Upper lobe of left lung (tissue), 4 donors: ENCODE measurements at regions not wholly inside any gene's neighbourhood (a gene's known extent, or its start where the extent isn't known, plus 50 kb on each side); places are given as distances from the start of the nearest gene placed in this dataset.

ENCODE experiments used
- EP300 ChIP-seq, 4 donors: sonication (generic); formaldehyde crosslinking; IDR thresholded peaks; one replicate each; pipeline ENCODE4 v1.5.1; 2017; ENCODE audit warnings: antibody characterized with exemption in 4 of 4, control low read depth in 2 of 4
- POLR2A ChIP-seq, 4 donors: fragments of 450-650 bp; IDR thresholded peaks; one replicate each; pipeline ENCODE4 v1.5.1; 2016 to 2017; ENCODE audit warnings: antibody characterized with exemption in 4 of 4, mild to moderate bottlenecking in 2 of 4
- POLR2AphosphoS5 ChIP-seq, 2 donors: sonication (generic); formaldehyde crosslinking; IDR thresholded peaks; one replicate each; pipeline ENCODE4 v1.5.1; 2017; ENCODE audit warnings: antibody characterized with exemption in 2 of 2
- TF ChIP-seq, protein P1 (sequence below), 6 experiments: fragments of 450-650 bp in 4 of 6; fragments of 200-600 bp in 2 of 6; sonication (generic) in 2 of 6; IDR thresholded peaks; one replicate each; pipeline ENCODE4 v1.5.1; 2016 to 2019; ENCODE audit warnings: antibody characterized with exemption in 6 of 6

DNA sequence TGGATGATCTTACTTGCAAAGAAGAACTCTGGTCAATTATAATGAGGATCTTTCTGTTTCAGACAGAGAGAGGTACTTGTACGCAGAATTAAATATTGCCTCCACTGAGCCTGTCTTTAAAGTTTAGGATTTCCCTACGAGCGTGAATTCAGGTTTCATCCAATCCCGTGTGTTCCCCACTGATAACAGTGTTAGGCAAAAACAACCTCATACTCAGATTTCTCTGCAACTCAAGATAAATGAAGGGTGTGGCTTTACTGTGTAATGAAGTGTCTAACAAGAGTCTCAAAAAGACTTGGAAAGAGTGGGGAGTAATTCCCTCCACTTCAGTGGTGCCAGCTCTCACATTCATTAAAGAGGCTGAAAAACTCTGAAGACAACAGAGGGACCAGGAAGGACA lies 53.2 kb upstream of the ACO1 start:
- TF ChIP-seq, protein P1, sequence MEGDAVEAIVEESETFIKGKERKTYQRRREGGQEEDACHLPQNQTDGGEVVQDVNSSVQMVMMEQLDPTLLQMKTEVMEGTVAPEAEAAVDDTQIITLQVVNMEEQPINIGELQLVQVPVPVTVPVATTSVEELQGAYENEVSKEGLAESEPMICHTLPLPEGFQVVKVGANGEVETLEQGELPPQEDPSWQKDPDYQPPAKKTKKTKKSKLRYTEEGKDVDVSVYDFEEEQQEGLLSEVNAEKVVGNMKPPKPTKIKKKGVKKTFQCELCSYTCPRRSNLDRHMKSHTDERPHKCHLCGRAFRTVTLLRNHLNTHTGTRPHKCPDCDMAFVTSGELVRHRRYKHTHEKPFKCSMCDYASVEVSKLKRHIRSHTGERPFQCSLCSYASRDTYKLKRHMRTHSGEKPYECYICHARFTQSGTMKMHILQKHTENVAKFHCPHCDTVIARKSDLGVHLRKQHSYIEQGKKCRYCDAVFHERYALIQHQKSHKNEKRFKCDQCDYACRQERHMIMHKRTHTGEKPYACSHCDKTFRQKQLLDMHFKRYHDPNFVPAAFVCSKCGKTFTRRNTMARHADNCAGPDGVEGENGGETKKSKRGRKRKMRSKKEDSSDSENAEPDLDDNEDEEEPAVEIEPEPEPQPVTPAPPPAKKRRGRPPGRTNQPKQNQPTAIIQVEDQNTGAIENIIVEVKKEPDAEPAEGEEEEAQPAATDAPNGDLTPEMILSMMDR (IDR thresholded peaks at IDR 0.05): no peak
- TF ChIP-seq POLR2AphosphoS5 (IDR thresholded peaks at IDR 0.05) (no peak), POLR2A (IDR thresholded peaks at IDR 0.05) (no peak), EP300 (IDR thresholded peaks at IDR 0.05) (no peak)
